Fibroblast of villous mesenchyme (primary cell): ENCODE measurements at regions not wholly inside any gene's neighbourhood (a gene's known extent, or its start where the extent isn't known, plus 50 kb on each side); places are given as distances from the start of the nearest gene placed in this dataset.
A peak's percentile ranks its signal among the peaks of the same experiment; 100 is the strongest.
"Not testable (repeated sequence)": the region's sequence is repeated elsewhere in the genome, so short reads cannot be mapped to it uniquely, and the experiment has no call there.

Source experiments
- DNase-seq: peaks from one replicate; pipeline ENCODE4 v3.0.0-alpha.2; 2010; ENCODE audit warnings: low read depth
- H3K4me3 ChIP-seq: 2 replicates; pipeline ENCODE4 v1.5.1; 2011; ENCODE audit warnings: low read depth, mild to moderate bottlenecking, low read length
- TF ChIP-seq, protein P1 (sequence below): IDR thresholded peaks from 2 replicates; pipeline ENCODE4 v1.5.1; 2012; ENCODE audit warnings: low read depth, mild to moderate bottlenecking, low read length; ENCODE audit not compliant: insufficient read depth

DNA sequence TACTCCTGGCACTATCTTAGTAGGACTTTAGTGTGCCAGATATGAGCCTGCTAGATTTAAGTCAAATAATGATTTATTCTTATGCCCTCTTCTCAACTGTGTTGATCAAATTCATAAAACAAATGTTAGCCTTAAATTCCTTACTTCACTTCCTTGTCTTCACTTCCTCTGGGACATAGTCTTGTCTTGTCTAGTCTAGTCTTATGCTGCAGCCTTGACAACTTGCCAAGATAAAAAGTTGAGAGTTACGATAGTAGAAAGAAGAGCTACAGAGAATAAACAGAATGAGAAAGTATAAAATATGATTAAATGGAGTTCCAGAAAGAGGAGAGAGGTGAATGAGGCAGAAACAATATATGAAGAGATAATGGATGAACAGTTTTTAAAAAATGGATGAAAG lies 378.1 kb downstream of the DAD1 start:
- TF ChIP-seq, protein P1, sequence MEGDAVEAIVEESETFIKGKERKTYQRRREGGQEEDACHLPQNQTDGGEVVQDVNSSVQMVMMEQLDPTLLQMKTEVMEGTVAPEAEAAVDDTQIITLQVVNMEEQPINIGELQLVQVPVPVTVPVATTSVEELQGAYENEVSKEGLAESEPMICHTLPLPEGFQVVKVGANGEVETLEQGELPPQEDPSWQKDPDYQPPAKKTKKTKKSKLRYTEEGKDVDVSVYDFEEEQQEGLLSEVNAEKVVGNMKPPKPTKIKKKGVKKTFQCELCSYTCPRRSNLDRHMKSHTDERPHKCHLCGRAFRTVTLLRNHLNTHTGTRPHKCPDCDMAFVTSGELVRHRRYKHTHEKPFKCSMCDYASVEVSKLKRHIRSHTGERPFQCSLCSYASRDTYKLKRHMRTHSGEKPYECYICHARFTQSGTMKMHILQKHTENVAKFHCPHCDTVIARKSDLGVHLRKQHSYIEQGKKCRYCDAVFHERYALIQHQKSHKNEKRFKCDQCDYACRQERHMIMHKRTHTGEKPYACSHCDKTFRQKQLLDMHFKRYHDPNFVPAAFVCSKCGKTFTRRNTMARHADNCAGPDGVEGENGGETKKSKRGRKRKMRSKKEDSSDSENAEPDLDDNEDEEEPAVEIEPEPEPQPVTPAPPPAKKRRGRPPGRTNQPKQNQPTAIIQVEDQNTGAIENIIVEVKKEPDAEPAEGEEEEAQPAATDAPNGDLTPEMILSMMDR: no peak
- DNase-seq: no peak

DNA sequence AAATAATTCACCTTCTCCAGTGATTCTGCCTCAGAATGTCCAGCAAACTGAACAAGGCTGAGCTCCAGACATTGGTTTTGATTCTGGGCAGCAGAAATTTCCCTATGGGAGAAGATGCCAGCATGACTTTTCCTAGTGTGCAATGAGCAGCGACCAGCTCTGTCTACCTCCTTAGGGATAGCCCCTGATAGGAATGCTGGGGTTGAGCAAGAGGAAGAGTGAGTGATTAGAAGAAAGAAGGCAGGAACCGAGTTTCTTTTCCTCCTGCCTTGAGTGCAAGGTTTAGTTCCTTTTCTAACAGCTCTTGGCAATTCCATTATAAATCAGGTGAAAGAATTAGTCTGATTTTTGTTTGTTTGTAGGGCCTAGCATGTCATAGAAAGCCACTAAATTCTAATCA lies 379.0 kb downstream of the DAD1 start:
- TF ChIP-seq, protein P1: no peak
- DNase-seq: no peak
- no peak overlapping the region for H3K4me3 ChIP-seq

More for the DNA sequence above, 378.1 kb downstream of the DAD1 start:
- H3K4me3 ChIP-seq: no peak overlapping the region

DNA sequence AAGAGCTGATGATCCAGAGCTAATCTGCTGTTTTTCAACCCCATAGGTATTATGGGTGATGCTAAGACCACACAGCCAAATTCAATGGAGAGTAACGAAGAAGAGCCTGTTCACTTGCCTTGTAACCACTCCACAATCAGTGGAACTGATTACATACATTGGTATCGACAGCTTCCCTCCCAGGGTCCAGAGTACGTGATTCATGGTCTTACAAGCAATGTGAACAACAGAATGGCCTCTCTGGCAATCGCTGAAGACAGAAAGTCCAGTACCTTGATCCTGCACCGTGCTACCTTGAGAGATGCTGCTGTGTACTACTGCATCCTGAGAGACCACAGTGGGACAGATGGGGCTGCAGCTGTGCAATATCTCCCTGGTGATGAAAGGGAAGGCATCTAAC lies 386.0 kb downstream of the DAD1 start:
- H3K4me3 ChIP-seq: no peak overlapping the region
- no peak for DNase-seq
- TF ChIP-seq, protein P1: no peak

DNA sequence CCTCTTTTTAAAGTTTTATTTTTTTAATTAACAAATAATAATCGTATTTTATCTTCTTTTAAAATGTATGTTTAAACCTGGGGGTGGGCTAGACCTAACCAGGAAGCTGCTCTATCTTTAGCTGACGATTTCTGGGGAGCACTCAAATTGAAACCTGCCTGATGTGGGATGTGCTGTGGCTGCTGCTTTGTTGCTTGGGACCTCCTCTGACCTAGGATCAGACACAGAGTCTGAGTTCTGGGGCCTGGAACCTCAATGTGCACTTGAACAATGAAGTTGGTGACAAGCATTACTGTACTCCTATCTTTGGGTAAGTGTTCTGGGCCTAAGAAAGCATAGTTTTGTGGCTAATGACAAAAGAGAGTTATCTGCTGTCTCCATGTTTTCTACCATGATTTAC lies 386.7 kb downstream of the DAD1 start:
- TF ChIP-seq, protein P1: no peak
- no peak for DNase-seq
- no peak overlapping the region for H3K4me3 ChIP-seq

DNA sequence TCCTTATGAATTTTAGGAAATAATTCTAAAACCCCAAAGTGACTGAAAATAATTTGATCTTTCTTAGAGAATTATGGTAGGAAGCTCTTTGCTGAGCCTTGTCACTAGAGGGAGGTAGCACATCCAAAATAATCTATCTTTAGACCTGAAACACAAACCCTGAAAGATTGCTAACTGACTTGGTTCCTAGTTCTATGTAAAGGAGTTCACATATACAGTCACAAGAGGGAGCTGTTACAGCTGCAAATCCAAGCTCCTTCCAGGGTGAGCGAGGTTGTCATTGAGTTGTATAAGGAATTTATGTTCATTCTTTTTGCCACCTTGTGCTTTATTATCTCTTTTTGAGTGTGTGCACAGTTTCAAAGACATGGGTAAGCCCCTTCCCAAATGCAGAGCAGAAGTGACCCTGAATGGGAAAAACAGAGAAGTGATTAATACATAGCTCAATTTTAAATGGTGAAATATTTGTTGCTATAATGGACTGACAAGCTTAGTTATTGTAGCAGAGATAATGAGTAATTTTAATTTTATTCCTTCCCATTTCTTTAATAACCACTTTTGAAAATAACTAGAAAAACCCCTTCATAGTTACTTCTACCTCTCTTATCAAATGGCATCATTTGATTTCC lies 387.9 kb downstream of the DAD1 start:
- TF ChIP-seq, protein P1: peak; percentile 71
- DNase-seq: peak; percentile 52
- H3K4me3 ChIP-seq: no peak overlapping the region

DNA sequence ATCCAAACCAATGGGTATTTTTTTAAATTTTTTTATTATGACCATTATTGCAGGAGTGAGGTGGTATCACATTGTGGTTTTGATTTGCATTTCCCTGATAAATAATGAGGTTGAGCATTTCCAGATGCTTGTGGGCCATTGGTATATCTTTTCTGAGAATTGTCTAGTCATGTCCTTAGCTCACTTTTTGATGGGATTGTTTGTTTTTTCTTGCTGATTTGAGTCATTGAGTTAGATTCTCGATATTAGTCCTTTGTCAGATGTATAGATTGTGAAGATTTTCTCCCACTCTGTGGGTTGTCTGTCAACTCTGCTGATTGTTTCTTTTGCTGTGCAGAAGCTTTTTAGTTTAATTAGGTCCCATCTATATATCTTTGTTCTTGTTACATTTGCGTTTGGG lies 388.9 kb downstream of the DAD1 start:
- DNase-seq, H3K4me3 ChIP-seq: not testable (repeated sequence)

DNA sequence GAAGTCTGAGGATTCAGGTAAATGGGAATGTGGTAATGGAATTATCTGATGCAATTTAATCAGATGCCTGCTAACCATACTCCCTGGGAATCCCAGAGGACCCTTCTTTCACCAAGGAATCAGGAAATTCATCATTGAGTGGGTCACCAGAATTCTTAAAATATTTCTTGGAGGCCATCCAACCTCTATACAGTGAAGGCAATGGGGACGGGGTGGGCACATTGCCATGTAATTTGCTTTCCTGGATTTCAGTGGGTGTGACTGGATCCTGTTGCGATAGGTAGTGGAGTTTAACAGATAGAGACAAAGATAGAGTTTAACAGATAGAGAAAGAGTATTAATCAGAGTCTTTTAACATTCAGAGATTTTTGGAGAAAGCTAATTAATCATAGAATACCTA lies 394.4 kb downstream of the DAD1 start:
- H3K4me3 ChIP-seq: no peak overlapping the region
- TF ChIP-seq, protein P1: no peak
- no peak for DNase-seq
